ENCODE measurements at regions not wholly inside any gene's neighbourhood (a gene's known extent, or its start where the extent isn't known, plus 50 kb on each side); places are given as distances from the start of the nearest gene placed in this dataset.

GRCh38 chr5:152641970-152642805, 237.1 kb upstream of the NMUR2 start:
- Histone ChIP-seq H3K27me3 (ENCODE audit: insufficient read depth, low read length) (no peaks in the 10 kb centered on the region), H3K9ac (ENCODE audit: low read length) (no peak overlapping the region), H3K79me2 (ENCODE audit: insufficient read depth, low read length) (no peaks in the 10 kb centered on the region), H3K4me2 (ENCODE audit: low read length) (no peak overlapping the region), H3K9me3 (ENCODE audit: control insufficient read depth in 1 of 2, insufficient read depth in 1 of 2, low read depth in 1 of 2, low read length in 2 of 2) (peaks cover 0 to 3% of the 10 kb centered on the region in 2 experiments; a peak in 1 of 4 replicates), H3K9me2 (ENCODE audit: insufficient read depth) (no peaks in the 10 kb centered on the region), H3K27ac (ENCODE audit: low read depth, low read length) (no peak overlapping the region), H3K4me1 (ENCODE audit: control insufficient read depth in 1 of 2, insufficient read depth in 2 of 2, low read length in 2 of 2) (no peaks in the 10 kb centered on the region), H2AFZ (ENCODE audit: low read depth, low read length, poor library complexity, severe bottlenecking) (no peak overlapping the region), H4K20me1 (ENCODE audit: insufficient read depth) (no peaks in the 10 kb centered on the region), H3K4me3 (replicated peaks in 1 of 2; ENCODE audit: low read depth in 1 of 2, low read length in 2 of 2) (no peak overlapping the region), H3K36me3 (ENCODE audit: control insufficient read depth in 1 of 2, insufficient read depth in 2 of 2, low read length in 2 of 2) (no peaks in the 10 kb centered on the region)
- intact Hi-C loops (cut with micrococcal nuclease) = no loop called here
- TF ChIP-seq ELF1 (IDR thresholded peaks at IDR 0.05; ENCODE audit: borderline replicate concordance, low read depth) = no peak
- TF ChIP-seq TCF7L2 (IDR thresholded peaks at IDR 0.05; ENCODE audit: borderline replicate concordance, extremely low read depth, insufficient read depth, insufficient read length) = no peak
- TF ChIP-seq ZBTB33 (IDR thresholded peaks at IDR 0.05; ENCODE audit: extremely low read depth, insufficient replicate concordance, low read length) = no peak
- TF ChIP-seq CTCF (IDR thresholded peaks at IDR 0.05 in 2 of 3, conservative IDR thresholded peaks at IDR 0.05 in 1 of 3; ENCODE audit: borderline replicate concordance in 1 of 3, insufficient read depth in 1 of 3, low read depth in 2 of 3, low read length in 2 of 3) = no peak
- no peak for TF ChIP-seq MAX (IDR thresholded peaks at IDR 0.05)
- no peak for TF ChIP-seq CEBPB (IDR thresholded peaks at IDR 0.05; ENCODE audit: low read depth)
- no peak for TF ChIP-seq SIN3A (IDR thresholded peaks at IDR 0.05; ENCODE audit: low read depth)
- no peak for TF ChIP-seq CBX3 (IDR thresholded peaks at IDR 0.05; ENCODE audit: low read depth)
- no peak for TF ChIP-seq SRF (IDR thresholded peaks at IDR 0.05; ENCODE audit: low read depth)
- TF ChIP-seq POLR2A (IDR thresholded peaks at IDR 0.05; ENCODE audit: borderline replicate concordance, extremely low read depth, insufficient read depth, insufficient read length) = no peak
- no peak for TF ChIP-seq SP1 (IDR thresholded peaks at IDR 0.05; ENCODE audit: low read depth)
- no peak for TF ChIP-seq REST (IDR thresholded peaks at IDR 0.05; ENCODE audit: low read depth)
- TF ChIP-seq FOSL1 (IDR thresholded peaks at IDR 0.05; ENCODE audit: low read depth) = no peak
- no peak for TF ChIP-seq JUND (IDR thresholded peaks at IDR 0.05)
- TF ChIP-seq YY1 (IDR thresholded peaks at IDR 0.05; ENCODE audit: extremely low read depth, insufficient replicate concordance, low read depth, low read length) = no peak
- RAD21 ChIA-PET (ENCODE audit: low non-redundant PET in 1 of 2, low total read pairs in 2 of 2, uncharacterized antibody in 2 of 2, unreplicated experiment in 2 of 2) = no interaction called here
- POLR2A ChIA-PET = no interaction called here
- BruUV-seq (replicated peaks) = no TSS peak
- ATAC-seq (no peak), DNase-seq (ENCODE audit: low read depth, low spot score) (no peak)
- CTCF ChIA-PET = no interaction called here
